Activated T-cell treated with anti-CD3 and anti-CD28 coated beads for 48 hours (primary cell): ENCODE measurements at regions not wholly inside any gene's neighbourhood (a gene's known extent, or its start where the extent isn't known, plus 50 kb on each side); places are given as distances from the start of the nearest gene placed in this dataset.
A peak's percentile ranks its signal among the peaks of the same experiment; 100 is the strongest.
"Not testable (repeated sequence)": the region's sequence is repeated elsewhere in the genome, so short reads cannot be mapped to it uniquely, and the experiment has no call there.

ENCODE experiments used
- DNase-seq: peaks from one replicate; pipeline ENCODE4 v3.0.0-alpha.2; 2020; ENCODE audit warnings: low read depth

- DNase-seq, result peak; percentile 8
Measured at GRCh38 chr14:106323970-106324369, 797.6 kb downstream of the TMEM121 start.

GRCh38 chr14:106327234-106327633, 800.9 kb downstream of the TMEM121 start:
- no peak for DNase-seq

- not testable (repeated sequence) for DNase-seq
Measured at GRCh38 chr14:106327702-106328353, 801.4 kb downstream of the TMEM121 start.

- not testable (repeated sequence) for DNase-seq
Measured at GRCh38 chr14:106329243-106329642, 802.9 kb downstream of the TMEM121 start.

- DNase-seq, result not testable (repeated sequence)
Measured at GRCh38 chr14:106329987-106330774, 803.8 kb downstream of the TMEM121 start.

- peak; percentile 88 for DNase-seq
Measured at GRCh38 chr14:106334428-106335109, 808.2 kb downstream of the TMEM121 start.

- DNase-seq, result not testable (repeated sequence)
Measured at GRCh38 chr14:106335110-106335429, 808.7 kb downstream of the TMEM121 start.

- DNase-seq, result not testable (repeated sequence)
Measured at GRCh38 chr14:106338775-106339174, 812.4 kb downstream of the TMEM121 start.

- DNase-seq, result not testable (repeated sequence)
Measured at GRCh38 chr14:106340658-106341057, 814.3 kb downstream of the TMEM121 start.

GRCh38 chr14:106341161-106341560, 814.8 kb downstream of the TMEM121 start:
- not testable (repeated sequence) for DNase-seq

- DNase-seq, result no peak
Measured at GRCh38 chr14:106343626-106344025, 817.2 kb downstream of the TMEM121 start.

GRCh38 chr14:106344065-106344614, 817.8 kb downstream of the TMEM121 start:
- not testable (repeated sequence) for DNase-seq

- not testable (repeated sequence) for DNase-seq
Measured at GRCh38 chr14:106344791-106345479, 818.6 kb downstream of the TMEM121 start.

GRCh38 chr14:106346084-106346483, 819.7 kb downstream of the TMEM121 start:
- DNase-seq, result no peak

- no peak for DNase-seq
Measured at GRCh38 chr14:106346534-106347290, 820.3 kb downstream of the TMEM121 start.

- DNase-seq, result no peak
Measured at GRCh38 chr14:106347291-106347778, 821.0 kb downstream of the TMEM121 start.

- DNase-seq, result no peak
Measured at GRCh38 chr14:106347890-106348755, 821.7 kb downstream of the TMEM121 start.

- peak; percentile 71 for DNase-seq
Measured at GRCh38 chr14:106348873-106349540, 822.6 kb downstream of the TMEM121 start.

GRCh38 chr14:106349678-106350457, 823.5 kb downstream of the TMEM121 start:
- DNase-seq, result not testable (repeated sequence)
